ENCODE measurements at regions not wholly inside any gene's neighbourhood (a gene's known extent, or its start where the extent isn't known, plus 50 kb on each side); places are given as distances from the start of the nearest gene placed in this dataset.

GRCh38 chr7:68109299-68109698 lies 1112.7 kb downstream of the TYW1 start:
- H4K91ac ChIP-seq (ENCODE audit: insufficient read depth, low read depth, low read length): no peak overlapping the region
- H4K5ac ChIP-seq (ENCODE audit: low read depth, low read length): no peak overlapping the region
- H3K23ac ChIP-seq (ENCODE audit: low read depth, low read length): no peak overlapping the region
- H3K36me3 ChIP-seq (ENCODE audit: control insufficient read depth, insufficient read depth, low read length): no peaks in the 10 kb centered on the region
- no peaks in the 10 kb centered on the region for H3K79me1 ChIP-seq (ENCODE audit: low read depth in 1 of 2, low read length in 2 of 2)
- H4K20me1 ChIP-seq (ENCODE audit: insufficient read depth, low read length): no peaks in the 10 kb centered on the region
- no peak overlapping the region for H2AFZ ChIP-seq (replicated peaks; ENCODE audit: low read length, poor library complexity)
- H3K4me2 ChIP-seq (ENCODE audit: low read depth, low read length): no peak overlapping the region
- dilution Hi-C loops (cut with HindIII; ENCODE audit: low sequenced_read_pairs, unreplicated experiment): no loop called here
- CTCF ChIA-PET: no interaction called here
- H3K27me3 ChIP-seq (ENCODE audit: control insufficient read depth, insufficient read depth, low read length): no peaks in the 10 kb centered on the region
- DNase-seq (no peak), ATAC-seq (ENCODE audit: low read depth) (no peak)
- POLR2A ChIA-PET (ENCODE audit: unreplicated experiment): no interaction called here
- H2AK9ac ChIP-seq (replicated peaks; ENCODE audit: low read depth, low read length, poor library complexity): no peak overlapping the region
- no peak overlapping the region for H3K4me3 ChIP-seq (ENCODE audit: insufficient read depth, low read depth, low read length)
- H3K4ac ChIP-seq (ENCODE audit: low read depth, low read length): no peak overlapping the region
- no TSS peak for BruUV-seq (replicated peaks)
- H2AK5ac ChIP-seq (ENCODE audit: low read depth, low read length): no peak overlapping the region
- TF ChIP-seq NFE2L2 (IDR thresholded peaks at IDR 0.05; ENCODE audit: low read depth, low read length) (peak; percentile 63), MAZ (IDR thresholded peaks at IDR 0.05; ENCODE audit: borderline replicate concordance, low read depth, low read length) (no peak), POLR2A (IDR thresholded peaks at IDR 0.05; ENCODE audit: low read depth, low read length) (no peak)
- H3K9me1 ChIP-seq (ENCODE audit: insufficient read depth, low read length): no peaks in the 10 kb centered on the region
- H3K18ac ChIP-seq (ENCODE audit: low read depth, low read length): no peak overlapping the region
- H2BK120ac ChIP-seq (ENCODE audit: low read depth, low read length): no peak overlapping the region
- H2BK20ac ChIP-seq (ENCODE audit: low read depth, low read length): no peak overlapping the region
- no peaks in the 10 kb centered on the region for H3K4me1 ChIP-seq (ENCODE audit: control insufficient read depth, insufficient read depth, low read length)
- H2BK5ac ChIP-seq (ENCODE audit: low read depth, low read length, poor library complexity, severe bottlenecking): no peak overlapping the region
- intact Hi-C loops (cut with micrococcal nuclease): no loop called here
- in situ Hi-C loops (cut with MboI; ENCODE audit: low sequenced_read_pairs): no loop called here
- no peak overlapping the region for H3K27ac ChIP-seq (ENCODE audit: insufficient read depth, low read length)
- H3K56ac ChIP-seq (ENCODE audit: extremely low read depth, insufficient read depth, low read length): no peak overlapping the region
- H2BK15ac ChIP-seq (ENCODE audit: low read depth, low read length): no peak overlapping the region
- H4K8ac ChIP-seq (ENCODE audit: low read depth in 2 of 2, low read length in 2 of 2): no peak overlapping the region
- no peak overlapping the region for H3K14ac ChIP-seq (replicated peaks; ENCODE audit: low read depth, low read length)
- no CpG with 5 or more reads among the region's 6 CpGs for WGBS, 2 experiments (ENCODE audit: extremely low coverage in 2 of 2, insufficient read length in 1 of 2)
- H3K9me3 ChIP-seq (ENCODE audit: control insufficient read depth, insufficient read depth, low read length): peaks cover 13% of the 10 kb centered on the region
- no peak overlapping the region for H3K9ac ChIP-seq (ENCODE audit: low read depth, low read length)

Measured in IMR-90 (cell line).